KMS-11 (cell line): ENCODE measurements at regions not wholly inside any gene's neighbourhood (a gene's known extent, or its start where the extent isn't known, plus 50 kb on each side); places are given as distances from the start of the nearest gene placed in this dataset.
A peak's percentile ranks its signal among the peaks of the same experiment; 100 is the strongest.

Experiments
- H2AFZ ChIP-seq: fragments of 200-600 bp; sonication (generic); 2 replicates; pipeline ENCODE4 v1.6.1; 2016; ENCODE audit warnings: antibody characterized with exemption, mixed run types, low read depth
- H3K27ac ChIP-seq: fragments of 200-600 bp; sonication (generic); 2 replicates; pipeline ENCODE4 v1.6.1; 2016; ENCODE audit warnings: mild to moderate bottlenecking, mixed run types
- H3K27me3 ChIP-seq: fragments of 200-600 bp; sonication (generic); 2 replicates; pipeline ENCODE4 v1.6.1; 2017; ENCODE audit warnings: mild to moderate bottlenecking, low read depth, mixed run types, moderate library complexity; ENCODE audit not compliant: insufficient read depth
- H3K36me3 ChIP-seq: fragments of 200-600 bp; sonication (generic); 2 replicates; pipeline ENCODE4 v1.6.1; 2017; ENCODE audit warnings: mild to moderate bottlenecking, mixed run types; ENCODE audit not compliant: insufficient read depth
- H3K4me1 ChIP-seq: fragments of 200-600 bp; sonication (generic); 2 replicates; pipeline ENCODE4 v1.6.1; 2016; ENCODE audit warnings: mild to moderate bottlenecking, low read depth, mixed run types; ENCODE audit not compliant: poor library complexity, severe bottlenecking
- H3K4me2 ChIP-seq: fragments of 200-600 bp; sonication (generic); 2 replicates; pipeline ENCODE4 v1.7.0; 2016; ENCODE audit warnings: mild to moderate bottlenecking, mixed run types
- H3K4me3 ChIP-seq: fragments of 200-600 bp; sonication (generic); IDR thresholded peaks from 2 replicates; pipeline ENCODE4 v1.6.1; 2017; ENCODE audit warnings: low read depth, low read length, mixed read lengths; ENCODE audit not compliant: insufficient read depth
- H3K79me2 ChIP-seq: fragments of 200-600 bp; sonication (generic); 2 replicates; pipeline ENCODE4 v1.6.1; 2016; ENCODE audit warnings: low read depth, mixed run types; ENCODE audit not compliant: insufficient read depth
- H3K9ac ChIP-seq: fragments of 200-600 bp; sonication (generic); 2 replicates; pipeline ENCODE4 v1.6.1; 2016; ENCODE audit warnings: mild to moderate bottlenecking, mixed run types
- H4K20me1 ChIP-seq: fragments of 200-600 bp; sonication (generic); 2 replicates; pipeline ENCODE4 v1.6.1; 2016; ENCODE audit warnings: mild to moderate bottlenecking, mixed run types; ENCODE audit not compliant: insufficient read depth
- CTCF ChIP-seq: fragments of 200-600 bp; sonication (generic); conservative IDR thresholded peaks from 2 replicates; pipeline ENCODE4 v1.6.1; 2017; ENCODE audit warnings: low read depth, mild to moderate bottlenecking, antibody characterized with exemption, low read length, moderate library complexity, mixed read lengths

GRCh38 chr16:17529982-17530760, 59.4 kb upstream of the XYLT1 start:
- H2AFZ ChIP-seq = peak overlapping the region; percentile 10; the same call in 1 of the 2 replicates
- no peaks in the 10 kb centered on the region for H3K36me3 ChIP-seq
- no peaks in the 10 kb centered on the region for H3K27me3 ChIP-seq
- no peaks in the 10 kb centered on the region; the same call in 1 of the 2 replicates for H4K20me1 ChIP-seq
- H3K79me2 ChIP-seq = no peaks in the 10 kb centered on the region
- H3K27ac ChIP-seq = no peak overlapping the region; the same call in 1 of the 2 replicates
- no peak overlapping the region for H3K9ac ChIP-seq
- peak overlapping the region; percentile 19; the same call in 1 of the 2 replicates for H3K4me2 ChIP-seq
- no peak overlapping the region for H3K4me3 ChIP-seq
- H3K4me1 ChIP-seq = peaks cover 14% of the 10 kb centered on the region
- no peak for TF ChIP-seq CTCF

GRCh38 chr16:17526956-17527937, 56.5 kb upstream of the XYLT1 start:
- Histone ChIP-seq H4K20me1 (no peaks in the 10 kb centered on the region; the same call in 1 of the 2 replicates), H3K79me2 (no peaks in the 10 kb centered on the region), H3K4me1 (peaks cover 14% of the 10 kb centered on the region), H3K4me2 (no peak overlapping the region), H3K27me3 (no peaks in the 10 kb centered on the region), H3K36me3 (no peaks in the 10 kb centered on the region), H3K27ac (no peak overlapping the region), H3K4me3 (no peak overlapping the region), H3K9ac (no peak overlapping the region), H2AFZ (no peak overlapping the region)
- no peak for TF ChIP-seq CTCF

DNA sequence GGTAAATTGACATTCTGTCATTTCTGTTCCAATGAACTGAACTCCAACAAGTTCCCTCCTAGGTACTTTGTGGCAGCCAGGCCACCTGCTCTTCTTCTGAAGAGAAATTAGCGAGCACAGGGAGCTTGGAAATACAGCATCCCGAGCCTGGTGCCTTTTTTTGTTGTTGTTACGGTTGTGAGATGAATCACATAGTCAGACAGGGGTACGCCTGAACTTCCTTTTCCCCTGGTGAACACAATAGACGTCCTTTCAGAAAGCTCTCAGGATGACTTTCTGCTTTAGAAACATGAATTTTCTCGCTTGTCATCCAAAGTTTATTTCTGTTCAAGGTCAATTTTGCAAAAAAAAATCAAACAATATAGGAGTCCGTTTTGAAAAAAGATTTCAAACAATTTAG, 53.9 kb upstream of the XYLT1 start:
- Histone ChIP-seq H3K36me3 (no peaks in the 10 kb centered on the region), H3K79me2 (no peaks in the 10 kb centered on the region), H3K9ac (no peak overlapping the region), H3K4me1 (peaks cover 3% of the 10 kb centered on the region), H4K20me1 (no peaks in the 10 kb centered on the region; the same call in 1 of the 2 replicates), H3K27me3 (no peaks in the 10 kb centered on the region), H2AFZ (no peak overlapping the region), H3K27ac (no peak overlapping the region), H3K4me3 (no peak overlapping the region), H3K4me2 (no peak overlapping the region)
- no peak for TF ChIP-seq CTCF

DNA sequence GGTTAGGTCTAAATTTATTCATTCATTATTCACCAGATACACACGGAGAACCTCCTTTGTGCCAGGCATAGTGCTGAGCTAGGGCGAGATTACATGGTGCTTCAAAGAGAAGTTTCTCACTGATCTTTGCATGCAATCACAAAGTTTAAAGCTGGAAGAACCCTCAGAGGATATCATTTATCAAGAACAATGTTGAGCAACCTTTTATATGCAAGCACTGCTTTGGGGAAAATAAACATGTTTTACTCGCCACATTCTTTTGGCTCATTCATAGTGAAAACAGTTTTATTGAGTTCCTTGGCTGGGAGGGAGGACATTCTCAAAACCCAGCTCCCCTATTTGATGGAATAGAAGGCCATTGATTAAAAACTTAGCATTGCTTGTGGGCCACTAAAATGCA, 49.8 kb upstream of the XYLT1 start:
- TF ChIP-seq CTCF = no peak
- no peaks in the 10 kb centered on the region for H3K4me1 ChIP-seq
- no peaks in the 10 kb centered on the region for H3K36me3 ChIP-seq
- no peak overlapping the region for H3K4me2 ChIP-seq
- no peak overlapping the region for H3K4me3 ChIP-seq
- no peaks in the 10 kb centered on the region for H3K79me2 ChIP-seq
- H3K27me3 ChIP-seq = no peaks in the 10 kb centered on the region
- no peak overlapping the region for H3K9ac ChIP-seq
- no peak overlapping the region for H2AFZ ChIP-seq
- no peaks in the 10 kb centered on the region for H4K20me1 ChIP-seq
- no peak overlapping the region for H3K27ac ChIP-seq
